Fibroblast of lung (primary cell): ENCODE measurements at regions not wholly inside any gene's neighbourhood (a gene's known extent, or its start where the extent isn't known, plus 50 kb on each side); places are given as distances from the start of the nearest gene placed in this dataset.
"Not testable (repeated sequence)": the region's sequence is repeated elsewhere in the genome, so short reads cannot be mapped to it uniquely, and the experiment has no call there.

Experiments used
- DNase-seq, 2 donors: peaks; one replicate each; pipeline versions ENCODE4 v3.0.0 to v3.0.0-alpha.2; 2010; ENCODE audit warnings: low read depth in 2 of 2
- H2AFZ ChIP-seq: 2 replicates; pipeline ENCODE4 v1.5.1; 2012; ENCODE audit warnings: low read length, control low read depth, inconsistent platforms
- H3K27ac ChIP-seq: 2 replicates; pipeline ENCODE4 v1.5.1; 2011; ENCODE audit warnings: low read length, control low read depth; ENCODE audit not compliant: insufficient read depth
- H3K27me3 ChIP-seq: 2 replicates; pipeline ENCODE4 v1.5.1; 2011; ENCODE audit warnings: mild to moderate bottlenecking, low read length; ENCODE audit not compliant: control insufficient read depth, insufficient read depth
- H3K36me3 ChIP-seq: 2 replicates; pipeline ENCODE4 v1.5.1; 2011; ENCODE audit warnings: low read length; ENCODE audit not compliant: control insufficient read depth, insufficient read depth
- H3K4me1 ChIP-seq: 2 replicates; pipeline ENCODE4 v1.5.1; 2011; ENCODE audit warnings: low read length; ENCODE audit not compliant: control insufficient read depth, insufficient read depth; ENCODE audit errors: extremely low read depth
- H3K4me2 ChIP-seq: 2 replicates; pipeline ENCODE4 v1.5.1; 2011; ENCODE audit warnings: low read length, control low read depth; ENCODE audit not compliant: insufficient read depth; ENCODE audit errors: extremely low read depth
- H3K4me3 ChIP-seq, 4 experiments: fragments of 200-600 bp in 1 of 4; sonication (generic) in 1 of 4; replicated peaks in 1 of 4; 2 replicates each; pipeline ENCODE4 v1.5.1; 2011 to 2016; ENCODE audit warnings: low read length in 4 of 4, low read depth in 3 of 4, mild to moderate bottlenecking in 3 of 4, control low read depth in 2 of 4, inconsistent platforms in 1 of 4, mixed read lengths in 1 of 4; ENCODE audit not compliant: insufficient read depth in 1 of 4; ENCODE audit errors: control extremely low read depth in 1 of 4
- H3K79me2 ChIP-seq: 2 replicates; pipeline ENCODE4 v1.5.1; 2012; ENCODE audit warnings: mild to moderate bottlenecking, low read length, inconsistent platforms; ENCODE audit not compliant: control insufficient read depth, insufficient read depth
- H3K9ac ChIP-seq: 2 replicates; pipeline ENCODE4 v1.5.1; 2011; ENCODE audit warnings: mild to moderate bottlenecking, low read length, control low read depth; ENCODE audit not compliant: insufficient read depth
- H3K9me3 ChIP-seq: 2 replicates; pipeline ENCODE4 v1.5.1; 2012; ENCODE audit warnings: low read depth, low read length; ENCODE audit not compliant: control insufficient read depth, insufficient read depth
- H4K20me1 ChIP-seq: 2 replicates; pipeline ENCODE4 v1.5.1; 2011; ENCODE audit warnings: low read length; ENCODE audit not compliant: control insufficient read depth, insufficient read depth; ENCODE audit errors: extremely low read depth
- CTCF ChIP-seq, 2 donors: IDR thresholded peaks in 1 of 2; conservative IDR thresholded peaks in 1 of 2; 1 replicate in 1 of 2; 2 replicates in 1 of 2; pipeline ENCODE4 v1.5.1; 2011 to 2012; ENCODE audit warnings: low read length in 2 of 2, control low read depth in 1 of 2, inconsistent platforms in 1 of 2, low read depth in 1 of 2, mild to moderate bottlenecking in 1 of 2
- EZH2 ChIP-seq: IDR thresholded peaks from 2 replicates; pipeline ENCODE4 v1.5.1; 2012; ENCODE audit warnings: low read length, control low read depth, mild to moderate bottlenecking; ENCODE audit errors: missing control alignments

GRCh38 chr3:6394944-6395343 is 466.0 kb upstream of the GRM7 start:
- no peak overlapping the region for H3K9ac ChIP-seq
- no peak overlapping the region for H3K4me2 ChIP-seq
- H3K79me2 ChIP-seq = no peaks in the 10 kb centered on the region
- TF ChIP-seq EZH2 = no peak
- TF ChIP-seq CTCF (conservative IDR thresholded peaks at IDR 0.05 in 1 of 2, IDR thresholded peaks at IDR 0.05 in 1 of 2; ENCODE audit: low read depth in 1 of 2, low read length in 2 of 2) = no peak
- H2AFZ ChIP-seq = no peak overlapping the region
- H3K9me3 ChIP-seq = no peaks in the 10 kb centered on the region
- H4K20me1 ChIP-seq = no peaks in the 10 kb centered on the region
- DNase-seq = no peak
- no peak overlapping the region for H3K27ac ChIP-seq
- no peaks in the 10 kb centered on the region for H3K4me1 ChIP-seq
- no peaks in the 10 kb centered on the region for H3K27me3 ChIP-seq
- H3K4me3 ChIP-seq = no peak overlapping the region
- H3K36me3 ChIP-seq = no peaks in the 10 kb centered on the region

DNA sequence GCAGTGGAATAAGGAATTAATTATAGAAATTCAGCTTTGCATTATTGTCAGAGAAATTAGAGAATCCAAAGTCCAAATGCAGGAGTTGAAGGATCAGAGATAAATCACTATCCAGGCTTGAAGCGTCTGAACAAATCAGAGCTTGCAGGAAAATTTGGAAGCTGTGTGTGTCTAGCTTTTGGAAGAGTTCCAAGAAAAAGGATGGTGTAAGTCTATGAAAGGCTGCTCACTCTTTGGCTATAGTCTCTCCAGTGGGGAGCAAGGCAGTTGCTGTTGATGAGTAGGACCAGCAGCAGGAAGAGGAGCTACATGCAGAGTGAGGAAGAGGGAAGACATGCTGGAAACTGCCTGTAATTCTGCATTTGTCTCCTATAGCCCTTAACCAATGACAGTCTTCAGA is 464.3 kb upstream of the GRM7 start:
- Histone ChIP-seq H3K4me2 (no peak overlapping the region), H3K36me3 (no peaks in the 10 kb centered on the region), H3K9me3 (no peaks in the 10 kb centered on the region), H3K27me3 (no peaks in the 10 kb centered on the region), H3K4me3 (no peak overlapping the region), H3K27ac (no peak overlapping the region), H3K4me1 (no peaks in the 10 kb centered on the region), H3K79me2 (no peaks in the 10 kb centered on the region), H2AFZ (no peak overlapping the region), H4K20me1 (no peaks in the 10 kb centered on the region), H3K9ac (no peak overlapping the region)
- TF ChIP-seq CTCF (conservative IDR thresholded peaks at IDR 0.05 in 1 of 2, IDR thresholded peaks at IDR 0.05 in 1 of 2; ENCODE audit: low read depth in 1 of 2, low read length in 2 of 2) (no peak), EZH2 (no peak)
- DNase-seq = no peak

DNA sequence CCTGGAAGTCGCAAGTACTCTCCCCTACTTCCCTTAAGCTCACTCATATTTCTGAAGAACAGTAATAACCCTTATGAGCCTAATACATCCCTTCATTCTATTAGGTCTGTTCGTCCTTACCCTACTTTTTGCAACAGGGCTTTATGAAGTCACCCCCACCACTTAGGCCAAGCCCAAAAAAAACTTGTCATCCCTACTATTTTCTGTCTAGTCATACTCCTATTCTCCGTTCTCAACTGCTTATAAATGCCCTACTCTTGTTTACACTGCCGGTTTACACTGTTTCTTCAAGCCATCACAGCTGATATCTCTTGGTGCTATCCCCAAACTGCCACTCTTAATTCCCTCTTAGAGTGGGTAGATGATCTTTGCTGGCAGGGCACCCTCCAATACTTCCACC is 458.2 kb upstream of the GRM7 start:
- not testable (repeated sequence) for DNase-seq, H3K4me1 ChIP-seq, H2AFZ ChIP-seq, H3K36me3 ChIP-seq, H4K20me1 ChIP-seq, H3K9ac ChIP-seq, H3K4me3 ChIP-seq, H3K79me2 ChIP-seq, H3K27me3 ChIP-seq, H3K4me2 ChIP-seq, H3K9me3 ChIP-seq, H3K27ac ChIP-seq

- not testable (repeated sequence) for H3K27me3 ChIP-seq, H3K79me2 ChIP-seq, H3K4me3 ChIP-seq, DNase-seq, H3K4me2 ChIP-seq, H3K9ac ChIP-seq, H3K4me1 ChIP-seq, H3K36me3 ChIP-seq, H4K20me1 ChIP-seq, H3K9me3 ChIP-seq, H2AFZ ChIP-seq, H3K27ac ChIP-seq
These were observed 454.0 kb upstream of the GRM7 start for GRCh38 chr3:6406923-6407322.
